ENCODE measurements at regions not wholly inside any gene's neighbourhood (a gene's known extent, or its start where the extent isn't known, plus 50 kb on each side); places are given as distances from the start of the nearest gene placed in this dataset.

- no peak for TF ChIP-seq CTCF (IDR thresholded peaks at IDR 0.05; ENCODE audit: control extremely low read depth, extremely low read depth, low read depth, missing control alignments)
- POLR2A ChIA-PET = no interaction called here
- CTCF ChIA-PET = no interaction called here
- no peak for DNase-seq (ENCODE audit: extremely low spot score)
Observed at GRCh38 chr16:86448306-86448890, 61.9 kb upstream of the FOXF1 start.

GRCh38 chr16:86449446-86450095, 60.8 kb upstream of the FOXF1 start:
- no peak for TF ChIP-seq CTCF (IDR thresholded peaks at IDR 0.05; ENCODE audit: control extremely low read depth, extremely low read depth, low read depth, missing control alignments)
- POLR2A ChIA-PET = no interaction called here
- DNase-seq (ENCODE audit: extremely low spot score) = no peak
- CTCF ChIA-PET = no interaction called here

- CTCF ChIA-PET = no interaction called here
- no peak for TF ChIP-seq CTCF (IDR thresholded peaks at IDR 0.05; ENCODE audit: control extremely low read depth, extremely low read depth, low read depth, missing control alignments)
- POLR2A ChIA-PET = no interaction called here
- DNase-seq (ENCODE audit: extremely low spot score) = no peak
Observed at GRCh38 chr16:86450691-86451090, 59.6 kb upstream of the FOXF1 start.

GRCh38 chr16:86452451-86452850, 57.9 kb upstream of the FOXF1 start:
- no peak for TF ChIP-seq CTCF (IDR thresholded peaks at IDR 0.05; ENCODE audit: control extremely low read depth, extremely low read depth, low read depth, missing control alignments)
- ChIA-PET CTCF (no interaction called here), POLR2A (no interaction called here)
- no peak for DNase-seq (ENCODE audit: extremely low spot score)

GRCh38 chr16:86455116-86455515, 55.2 kb upstream of the FOXF1 start:
- POLR2A ChIA-PET = no interaction called here
- no peak for DNase-seq (ENCODE audit: extremely low spot score)
- CTCF ChIA-PET = no interaction called here
- no peak for TF ChIP-seq CTCF (IDR thresholded peaks at IDR 0.05; ENCODE audit: control extremely low read depth, extremely low read depth, low read depth, missing control alignments)

GRCh38 chr16:86455640-86456039, 54.7 kb upstream of the FOXF1 start:
- DNase-seq (ENCODE audit: extremely low spot score) = no peak
- POLR2A ChIA-PET = no interaction called here
- no peak for TF ChIP-seq CTCF (IDR thresholded peaks at IDR 0.05; ENCODE audit: control extremely low read depth, extremely low read depth, low read depth, missing control alignments)
- CTCF ChIA-PET = no interaction called here
